IPS-18a (cell line): ENCODE measurements at regions not wholly inside any gene's neighbourhood (a gene's known extent, or its start where the extent isn't known, plus 50 kb on each side); places are given as distances from the start of the nearest gene placed in this dataset.

Experiments
- H3K27ac ChIP-seq: one replicate; pipeline ENCODE4 v1.5.1; 2013; ENCODE audit warnings: low read length
- H3K27me3 ChIP-seq: one replicate; pipeline ENCODE4 v1.6.1; 2013; ENCODE audit warnings: mild to moderate bottlenecking, low read length; ENCODE audit not compliant: control insufficient read depth, insufficient read depth
- H3K36me3 ChIP-seq: one replicate; pipeline ENCODE4 v1.6.1; 2013; ENCODE audit warnings: low read depth, low read length; ENCODE audit not compliant: control insufficient read depth
- H3K4me1 ChIP-seq: one replicate; pipeline ENCODE4 v1.6.1; 2013; ENCODE audit warnings: low read depth, low read length; ENCODE audit not compliant: control insufficient read depth
- H3K4me3 ChIP-seq: one replicate; pipeline ENCODE4 v1.5.1; 2013; ENCODE audit warnings: low read length
- H3K9ac ChIP-seq: one replicate; pipeline ENCODE4 v1.6.1; 2013; ENCODE audit warnings: mild to moderate bottlenecking, low read length, moderate library complexity
- H3K9me3 ChIP-seq: one replicate; pipeline ENCODE4 v1.6.1; 2013; ENCODE audit warnings: low read depth, low read length; ENCODE audit not compliant: control insufficient read depth

DNA sequence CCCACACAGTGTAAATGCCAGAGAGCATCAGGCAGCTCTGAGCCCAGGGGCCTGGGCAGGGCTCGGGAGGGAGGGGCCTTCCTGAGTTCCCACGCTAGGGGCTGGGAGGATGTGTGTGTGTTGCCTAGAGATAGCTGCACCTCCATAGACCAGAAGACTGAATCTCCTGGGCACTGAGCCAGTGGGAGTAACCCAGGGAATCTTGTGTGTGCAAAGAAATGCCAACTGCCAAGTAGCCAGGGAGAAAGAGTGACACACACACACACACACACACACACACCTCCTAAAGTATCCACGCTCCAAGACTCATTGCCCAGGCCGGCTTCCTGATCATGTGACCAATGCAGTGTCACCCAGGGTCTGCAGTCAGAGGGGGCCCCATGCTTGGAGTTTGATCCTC, 166.2 kb upstream of the RPL38 start:
- Histone ChIP-seq H3K36me3 (no peaks in the 10 kb centered on the region), H3K4me1 (peaks cover 5% of the 10 kb centered on the region), H3K9ac (no peak overlapping the region), H3K9me3 (no peaks in the 10 kb centered on the region), H3K27ac (no peak overlapping the region), H3K4me3 (no peak overlapping the region), H3K27me3 (no peaks in the 10 kb centered on the region)

DNA sequence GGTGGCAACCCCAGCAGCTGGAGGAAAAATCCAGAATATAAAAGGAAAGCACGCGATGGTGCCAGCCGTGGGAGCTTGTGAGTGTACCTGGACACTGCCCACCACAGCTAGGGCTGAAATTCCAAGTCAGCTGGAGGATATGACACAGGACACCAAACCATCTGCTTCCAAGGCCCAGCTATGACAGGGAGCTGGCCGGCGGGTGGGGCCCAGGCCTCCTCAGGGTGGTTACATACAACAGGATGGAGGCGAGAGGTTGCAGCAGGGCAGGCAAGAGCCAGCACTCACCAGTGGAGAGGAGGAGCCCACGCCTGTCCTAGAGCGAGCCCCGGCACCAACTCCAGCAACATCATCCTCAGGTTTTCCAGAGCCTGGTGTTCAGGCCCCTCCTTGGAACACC, 163.2 kb upstream of the RPL38 start:
- Histone ChIP-seq H3K4me3 (no peak overlapping the region), H3K27ac (no peak overlapping the region), H3K9ac (no peak overlapping the region), H3K27me3 (no peaks in the 10 kb centered on the region), H3K36me3 (no peaks in the 10 kb centered on the region), H3K4me1 (no peaks in the 10 kb centered on the region), H3K9me3 (no peaks in the 10 kb centered on the region)

DNA sequence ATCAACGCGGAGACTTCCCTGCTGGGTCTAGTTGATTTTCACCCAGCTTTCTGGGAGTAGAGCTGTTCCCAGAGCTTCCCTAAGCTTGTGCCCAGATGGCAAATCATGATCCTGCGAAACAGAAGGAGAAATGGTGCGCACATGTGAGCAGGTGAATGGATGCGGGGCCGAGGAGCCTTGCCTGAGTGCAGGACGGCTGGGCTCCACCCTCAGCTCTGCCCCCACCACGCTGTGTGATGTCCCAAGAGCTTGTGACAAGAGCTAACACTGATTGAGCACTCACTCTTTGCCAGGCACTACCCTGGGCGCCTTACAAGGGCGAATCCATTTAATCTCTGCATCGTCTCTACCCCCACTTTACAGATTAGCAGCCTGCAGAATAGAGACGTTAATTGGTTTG, 162.7 kb upstream of the RPL38 start:
- Histone ChIP-seq H3K9me3 (no peaks in the 10 kb centered on the region), H3K9ac (no peak overlapping the region), H3K4me1 (no peaks in the 10 kb centered on the region), H3K4me3 (no peak overlapping the region), H3K36me3 (no peaks in the 10 kb centered on the region), H3K27me3 (no peaks in the 10 kb centered on the region), H3K27ac (no peak overlapping the region)

DNA sequence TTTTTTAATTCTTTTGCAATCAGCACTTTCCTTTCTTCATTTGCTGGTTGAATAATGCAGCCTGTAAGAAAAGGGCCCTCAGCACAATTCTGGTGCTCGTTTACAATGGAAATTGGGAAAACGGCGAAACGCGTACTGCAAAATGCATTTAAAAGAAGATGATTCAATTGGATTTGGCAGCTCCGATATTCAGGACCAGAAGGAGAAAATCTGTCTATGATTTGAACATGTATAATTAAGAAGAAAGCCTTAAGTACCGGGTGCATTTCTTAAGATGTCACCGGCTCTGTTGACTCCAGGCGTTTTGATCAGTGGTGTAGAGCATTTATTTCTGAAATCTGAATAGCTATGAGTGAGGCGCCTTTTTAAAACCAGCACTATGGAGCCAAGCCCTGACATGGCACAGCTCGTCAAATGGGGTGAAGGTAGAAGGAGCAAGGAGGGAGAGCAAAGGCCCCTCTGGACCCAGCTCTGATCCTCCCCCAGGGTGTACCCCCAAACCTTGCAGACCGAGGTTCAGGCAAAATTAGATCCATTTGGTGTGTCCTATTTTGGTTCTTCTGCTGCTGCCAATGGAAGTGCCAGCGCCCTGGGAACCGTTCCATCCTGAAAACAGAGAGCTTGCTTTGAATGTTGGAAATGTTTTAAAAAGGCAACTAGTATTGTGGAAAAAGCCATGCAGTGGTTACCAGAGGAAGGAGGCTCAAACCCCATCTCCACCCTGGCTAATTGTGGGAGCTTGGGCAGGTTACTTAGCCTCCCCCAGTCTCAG, 161.4 kb upstream of the RPL38 start:
- no peaks in the 10 kb centered on the region for H3K4me1 ChIP-seq
- no peak overlapping the region for H3K4me3 ChIP-seq
- H3K27ac ChIP-seq = no peak overlapping the region
- H3K9me3 ChIP-seq = no peaks in the 10 kb centered on the region
- no peaks in the 10 kb centered on the region for H3K36me3 ChIP-seq
- H3K27me3 ChIP-seq = no peaks in the 10 kb centered on the region
- no peak overlapping the region for H3K9ac ChIP-seq

DNA sequence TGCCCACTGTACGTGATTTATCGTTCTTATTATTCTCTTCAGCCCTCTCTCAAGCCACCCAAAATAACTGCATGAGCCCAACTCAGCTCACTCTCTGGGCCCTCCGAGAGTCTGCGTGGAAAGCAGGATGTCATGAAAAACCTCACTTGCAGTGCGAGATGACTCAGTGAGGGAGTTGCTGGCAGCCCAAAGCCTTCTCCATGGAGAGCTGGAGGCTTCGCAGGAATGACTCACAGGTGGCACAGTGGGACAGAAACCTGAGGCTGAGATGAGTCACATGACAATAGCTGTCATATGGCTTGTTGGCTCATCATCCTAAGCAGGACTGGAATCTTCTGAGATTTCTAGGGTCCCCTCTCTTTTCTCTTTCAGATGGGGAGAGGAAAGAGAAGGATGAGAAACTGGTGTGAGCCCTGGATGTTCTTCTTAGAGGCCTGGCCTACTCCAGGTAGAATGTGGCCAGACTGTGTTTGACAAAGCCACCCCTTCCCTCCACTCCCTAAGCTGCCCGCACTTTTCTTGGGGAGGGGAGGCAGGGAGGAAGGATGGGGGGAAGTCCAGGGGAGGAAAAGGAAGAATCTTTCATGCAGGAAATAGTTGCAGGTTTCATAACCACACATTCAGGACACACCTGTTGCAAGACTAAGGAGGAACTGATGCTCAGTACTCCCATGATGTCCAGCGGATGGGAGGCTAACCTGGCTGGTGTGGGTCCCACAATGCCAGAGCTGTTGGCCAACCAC, 160.6 kb upstream of the RPL38 start:
- Histone ChIP-seq H3K4me1 (no peaks in the 10 kb centered on the region), H3K4me3 (no peak overlapping the region), H3K27me3 (no peaks in the 10 kb centered on the region), H3K9ac (no peak overlapping the region), H3K27ac (no peak overlapping the region), H3K9me3 (no peaks in the 10 kb centered on the region), H3K36me3 (no peaks in the 10 kb centered on the region)

DNA sequence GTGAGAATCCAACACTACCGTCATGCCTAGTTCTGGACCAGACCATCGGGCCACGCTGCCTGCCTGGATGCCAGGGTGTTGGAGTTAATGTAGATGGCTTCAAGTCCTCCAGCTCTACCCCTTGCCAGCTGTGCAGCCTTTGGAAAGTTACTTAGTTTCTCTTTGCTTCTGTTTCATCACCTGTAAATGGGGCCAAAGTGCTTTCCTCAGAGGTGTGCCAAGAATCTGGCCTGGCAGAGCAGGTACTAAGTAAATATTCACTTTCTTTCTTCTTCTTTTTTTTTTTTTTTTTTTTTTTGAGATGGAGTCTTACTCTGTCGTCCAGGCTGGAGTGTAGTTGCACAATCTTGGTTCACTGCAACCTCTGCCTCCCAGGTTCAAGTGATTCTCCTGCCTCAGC, 159.5 kb upstream of the RPL38 start:
- no peaks in the 10 kb centered on the region for H3K9me3 ChIP-seq
- H3K4me1 ChIP-seq = no peaks in the 10 kb centered on the region
- no peaks in the 10 kb centered on the region for H3K36me3 ChIP-seq
- H3K27ac ChIP-seq = no peak overlapping the region
- no peak overlapping the region for H3K4me3 ChIP-seq
- H3K27me3 ChIP-seq = no peaks in the 10 kb centered on the region
- no peak overlapping the region for H3K9ac ChIP-seq

DNA sequence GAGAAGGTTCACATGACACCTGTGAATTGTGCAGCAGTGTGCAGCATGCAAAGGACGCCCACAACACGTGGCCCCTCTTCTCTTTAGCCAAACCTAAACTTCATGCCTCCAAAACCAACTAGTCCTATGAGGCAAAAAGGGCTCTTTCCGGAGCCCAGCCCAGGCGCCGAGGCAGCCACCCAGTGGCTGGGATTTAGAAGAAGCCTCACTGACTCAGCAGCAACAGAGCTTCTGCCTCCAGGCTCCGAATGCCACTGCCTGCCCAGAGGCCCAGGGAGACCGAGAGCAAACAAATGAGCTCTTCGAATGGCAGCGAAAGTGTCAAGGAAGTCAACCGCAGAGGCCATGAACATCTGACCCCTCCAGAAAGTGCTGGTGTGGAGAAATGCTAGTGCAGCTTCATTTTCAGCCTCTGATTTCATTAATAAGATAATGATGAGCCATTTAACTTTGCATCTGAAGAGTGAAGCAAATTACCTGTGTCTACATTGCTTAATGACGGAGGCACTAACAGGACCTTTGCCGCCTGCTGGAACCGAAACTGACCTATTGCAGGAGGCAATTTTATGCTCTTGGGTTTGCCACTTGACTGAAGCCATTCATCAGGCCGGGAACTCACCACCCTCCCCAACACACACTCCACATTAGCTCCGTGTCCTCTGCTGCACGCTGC, 157.7 kb upstream of the RPL38 start:
- no peaks in the 10 kb centered on the region for H3K4me1 ChIP-seq
- H3K27ac ChIP-seq = no peak overlapping the region
- no peaks in the 10 kb centered on the region for H3K9me3 ChIP-seq
- no peak overlapping the region for H3K4me3 ChIP-seq
- no peak overlapping the region for H3K9ac ChIP-seq
- no peaks in the 10 kb centered on the region for H3K27me3 ChIP-seq
- no peaks in the 10 kb centered on the region for H3K36me3 ChIP-seq

DNA sequence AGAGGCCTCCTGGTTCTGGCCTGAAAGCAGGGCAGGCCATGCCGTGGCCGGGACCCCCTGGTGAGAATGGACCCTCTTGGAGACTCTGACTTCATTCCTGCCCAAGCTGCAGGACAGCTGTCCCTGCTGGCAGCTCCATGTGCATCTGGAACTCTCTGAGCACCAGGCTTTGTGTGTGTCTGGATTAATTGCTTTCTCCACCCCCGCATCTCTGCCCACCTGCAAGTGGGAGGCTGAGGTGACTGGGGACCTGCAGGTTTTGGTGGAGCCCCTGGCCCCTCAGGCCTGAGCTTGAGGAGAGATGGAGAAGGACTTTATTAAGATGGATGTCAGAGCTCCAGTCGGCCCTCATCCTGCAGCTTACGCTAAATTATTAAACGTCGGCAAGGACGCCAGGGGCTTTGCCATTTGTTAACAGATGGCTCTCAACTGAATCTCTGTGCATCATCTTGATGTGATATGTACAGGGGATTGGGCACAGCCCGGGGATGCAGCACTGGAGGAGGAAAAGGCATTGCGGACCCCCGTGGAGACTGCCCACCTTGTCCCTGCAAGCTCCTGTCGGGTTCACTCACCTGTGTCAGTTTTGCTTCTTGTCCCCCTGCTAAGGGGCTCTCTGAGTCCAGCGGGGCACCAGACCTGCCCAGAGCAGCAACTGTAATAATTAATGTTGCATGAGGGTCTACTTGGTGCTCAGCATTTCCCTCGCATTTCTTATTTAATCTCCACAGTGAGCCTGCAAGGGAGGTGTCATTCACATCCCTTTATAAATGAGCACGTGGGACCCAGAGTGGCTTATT, 154.1 kb upstream of the RPL38 start:
- Histone ChIP-seq H3K4me1 (no peaks in the 10 kb centered on the region), H3K4me3 (no peak overlapping the region), H3K9ac (no peak overlapping the region), H3K27me3 (no peaks in the 10 kb centered on the region), H3K27ac (no peak overlapping the region), H3K9me3 (no peaks in the 10 kb centered on the region), H3K36me3 (no peaks in the 10 kb centered on the region)

DNA sequence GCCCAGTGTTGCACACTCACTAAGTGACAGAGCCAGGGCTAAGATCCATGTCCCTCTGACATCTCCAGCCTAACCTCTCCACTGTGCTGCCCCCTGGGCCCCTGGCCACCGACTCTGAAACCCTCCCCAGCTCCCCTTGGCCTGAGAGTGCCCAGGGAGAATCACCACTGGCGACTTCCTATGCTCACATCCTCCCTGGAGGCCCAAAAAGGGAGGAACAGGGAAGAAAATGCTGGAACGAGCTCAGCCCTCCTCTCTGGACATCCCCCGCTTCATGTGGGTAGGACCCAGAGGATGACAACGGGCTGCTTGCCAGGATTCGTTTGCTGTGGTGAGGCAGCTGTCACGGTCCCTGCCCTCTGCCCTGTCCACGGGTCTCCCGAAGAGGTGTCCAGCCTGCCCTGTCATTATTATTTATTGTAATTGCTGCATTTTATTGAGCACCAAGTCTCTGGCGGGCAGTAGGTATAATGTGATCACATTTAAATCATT, 153.5 kb upstream of the RPL38 start:
- H3K27ac ChIP-seq = no peak overlapping the region
- H3K4me1 ChIP-seq = no peaks in the 10 kb centered on the region
- H3K4me3 ChIP-seq = no peak overlapping the region
- no peaks in the 10 kb centered on the region for H3K27me3 ChIP-seq
- no peaks in the 10 kb centered on the region for H3K36me3 ChIP-seq
- no peak overlapping the region for H3K9ac ChIP-seq
- H3K9me3 ChIP-seq = no peaks in the 10 kb centered on the region

DNA sequence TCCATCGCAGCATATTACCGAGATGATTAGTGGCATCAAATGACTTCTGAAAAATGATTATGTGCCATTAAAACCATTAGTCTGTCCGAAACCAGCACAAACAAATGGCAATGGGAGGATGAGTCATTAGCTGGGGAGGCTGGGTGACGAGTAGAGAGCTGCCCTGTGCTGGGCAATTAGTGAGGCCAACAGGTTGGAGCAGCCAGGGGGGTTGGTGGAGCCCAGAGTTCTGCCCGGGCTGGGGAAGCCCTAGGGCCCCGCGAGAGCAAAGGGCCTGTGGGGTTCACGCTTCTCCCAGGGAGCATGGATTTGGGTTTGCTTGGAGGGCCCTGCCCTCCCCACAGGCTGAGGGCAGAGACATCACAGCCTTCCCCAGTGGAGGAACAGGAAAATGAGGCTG, 152.1 kb upstream of the RPL38 start:
- no peaks in the 10 kb centered on the region for H3K27me3 ChIP-seq
- no peak overlapping the region for H3K9ac ChIP-seq
- no peaks in the 10 kb centered on the region for H3K36me3 ChIP-seq
- no peak overlapping the region for H3K27ac ChIP-seq
- no peaks in the 10 kb centered on the region for H3K9me3 ChIP-seq
- peaks cover 4% of the 10 kb centered on the region for H3K4me1 ChIP-seq
- no peak overlapping the region for H3K4me3 ChIP-seq
